Activated CD8-positive, alpha-beta memory T cell treated with anti-CD3 and anti-CD28 coated beads for 1 hour (primary cell): ENCODE measurements at regions not wholly inside any gene's neighbourhood (a gene's known extent, or its start where the extent isn't known, plus 50 kb on each side); places are given as distances from the start of the nearest gene placed in this dataset.
A peak's percentile ranks its signal among the peaks of the same experiment; 100 is the strongest.
"Not testable (repeated sequence)": the region's sequence is repeated elsewhere in the genome, so short reads cannot be mapped to it uniquely, and the experiment has no call there.

Source experiments
- DNase-seq, 2 donors: peaks; one replicate each; pipeline ENCODE4 v3.0.0-alpha.2; 2020; ENCODE audit warnings: low read depth in 1 of 2; ENCODE audit errors: extremely low read depth in 1 of 2

- DNase-seq, result no peak
These were observed 232.5 kb downstream of the PARP8 start for GRCh38 chr5:50898966-50899365.

GRCh38 chr5:50900952-50901510 lies 234.6 kb downstream of the PARP8 start:
- no peak for DNase-seq

GRCh38 chr5:50903651-50904050 lies 237.2 kb downstream of the PARP8 start:
- no peak for DNase-seq

- DNase-seq, result no peak
These were observed 239.6 kb downstream of the PARP8 start for GRCh38 chr5:50905996-50906570.

GRCh38 chr5:50920160-50920559 lies 253.7 kb downstream of the PARP8 start:
- DNase-seq, result not testable (repeated sequence)

GRCh38 chr5:50921366-50922133 lies 255.1 kb downstream of the PARP8 start:
- DNase-seq, result no peak

- not testable (repeated sequence) for DNase-seq
These were observed 255.9 kb downstream of the PARP8 start for GRCh38 chr5:50922134-50922941.

GRCh38 chr5:50922942-50923767 lies 256.7 kb downstream of the PARP8 start:
- no peak for DNase-seq

GRCh38 chr5:50923768-50924494 lies 257.5 kb downstream of the PARP8 start:
- DNase-seq, result no peak

GRCh38 chr5:50927953-50928352 lies 261.5 kb downstream of the PARP8 start:
- DNase-seq, result no peak

GRCh38 chr5:50929174-50929573 lies 262.7 kb downstream of the PARP8 start:
- DNase-seq, result no peak

- DNase-seq, result no peak
These were observed 267.9 kb downstream of the PARP8 start for GRCh38 chr5:50934343-50934742.

- no peak for DNase-seq
These were observed 278.7 kb downstream of the PARP8 start for GRCh38 chr5:50945139-50945538.

- no peak for DNase-seq
These were observed 281.7 kb downstream of the PARP8 start for GRCh38 chr5:50947906-50948683.

- DNase-seq, result no peak
These were observed 286.9 kb downstream of the PARP8 start for GRCh38 chr5:50953290-50953689.

- DNase-seq, result no peak
These were observed 292.5 kb downstream of the PARP8 start for GRCh38 chr5:50958852-50959457.

GRCh38 chr5:50962934-50963872 lies 296.8 kb downstream of the PARP8 start:
- peak in 1 of 2 donors; percentile 34 for DNase-seq
